ENCODE measurements at regions not wholly inside any gene's neighbourhood (a gene's known extent, or its start where the extent isn't known, plus 50 kb on each side); places are given as distances from the start of the nearest gene placed in this dataset.

DNA sequence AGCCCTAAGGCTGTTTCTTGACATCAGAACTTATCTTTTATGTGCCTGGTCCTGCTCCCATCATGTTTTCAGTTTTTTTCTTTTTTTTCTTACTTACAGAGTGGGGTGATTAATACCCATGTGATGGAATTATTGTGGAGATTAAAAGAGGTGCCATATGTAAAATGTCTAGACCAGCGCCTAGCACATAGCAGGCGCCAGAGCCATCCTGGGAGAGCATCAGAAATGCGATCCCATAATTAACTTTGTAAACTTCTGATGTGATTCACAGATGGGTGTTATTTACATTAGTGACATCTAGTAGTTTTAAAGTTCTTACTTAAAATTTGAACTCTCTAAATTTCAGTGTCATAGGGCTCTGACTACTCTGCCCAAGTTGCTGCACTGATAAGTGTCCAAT lies 66.2 kb upstream of the PGRMC2 start:
- TF ChIP-seq EZH2phosphoT487 (IDR thresholded peaks at IDR 0.05; ENCODE audit: insufficient read depth, low read depth) (no peak), EZH2 (IDR thresholded peaks at IDR 0.05; ENCODE audit: insufficient read depth, poor library complexity, severe bottlenecking) (no peak)

Data from GM23248 (cell line).